GM21360 (cell line): ENCODE measurements at regions not wholly inside any gene's neighbourhood (a gene's known extent, or its start where the extent isn't known, plus 50 kb on each side); places are given as distances from the start of the nearest gene placed in this dataset.

Experiments used
- ATAC-seq: cut with Tn5 transposase; IDR thresholded peaks from one replicate; pipeline ENCODE4 v1.9.1; 2021; ENCODE audit warnings: mild to moderate bottlenecking, moderate library complexity; ENCODE audit not compliant: unreplicated experiment

GRCh38 chr13:109868578-109869311, 82.4 kb upstream of the IRS2 start:
- ATAC-seq: no peak

GRCh38 chr13:109867766-109868165, 81.4 kb upstream of the IRS2 start:
- ATAC-seq: no peak

GRCh38 chr13:109862627-109863026, 76.2 kb upstream of the IRS2 start:
- ATAC-seq: no peak

- ATAC-seq: no peak
These were observed 73.5 kb upstream of the IRS2 start for GRCh38 chr13:109859898-109860297.

- ATAC-seq: no peak
These were observed 72.9 kb upstream of the IRS2 start for GRCh38 chr13:109859216-109859835.

- ATAC-seq: no peak
These were observed 71.9 kb upstream of the IRS2 start for GRCh38 chr13:109858319-109858718.

GRCh38 chr13:109857803-109858202, 71.4 kb upstream of the IRS2 start:
- no peak for ATAC-seq

- no peak for ATAC-seq
These were observed 70.9 kb upstream of the IRS2 start for GRCh38 chr13:109857325-109857724.

- ATAC-seq: no peak
These were observed 70.0 kb upstream of the IRS2 start for GRCh38 chr13:109856350-109856749.

- ATAC-seq: no peak
These were observed 66.8 kb upstream of the IRS2 start for GRCh38 chr13:109853153-109853552.

GRCh38 chr13:109846185-109846584, 59.8 kb upstream of the IRS2 start:
- ATAC-seq: no peak

GRCh38 chr13:109844396-109844795, 58.0 kb upstream of the IRS2 start:
- ATAC-seq: no peak

GRCh38 chr13:109843695-109844094, 57.3 kb upstream of the IRS2 start:
- no peak for ATAC-seq

GRCh38 chr13:109842212-109842920, 56.0 kb upstream of the IRS2 start:
- no peak for ATAC-seq

GRCh38 chr13:109840893-109841287, 54.5 kb upstream of the IRS2 start:
- ATAC-seq: no peak

GRCh38 chr13:109840201-109840892, 54.0 kb upstream of the IRS2 start:
- ATAC-seq: no peak

- ATAC-seq: no peak
These were observed 50.5 kb upstream of the IRS2 start for GRCh38 chr13:109836629-109837607.
